ENCODE measurements at regions not wholly inside any gene's neighbourhood (a gene's known extent, or its start where the extent isn't known, plus 50 kb on each side); places are given as distances from the start of the nearest gene placed in this dataset.

- TF ChIP-seq POLR2AphosphoS5 (IDR thresholded peaks at IDR 0.05; ENCODE audit: low read depth, low read length) (no peak), U2AF1 (optimal IDR thresholded peaks at IDR 0.05; ENCODE audit: low read depth, low read length) (no peak), EP300 (IDR thresholded peaks at IDR 0.05; ENCODE audit: low read depth in 2 of 2, low read length in 2 of 2) (no peak), EP300 (CRISPR knock-in tag; IDR thresholded peaks at IDR 0.05; ENCODE audit: borderline replicate concordance) (no peak), IKZF1 (IDR thresholded peaks at IDR 0.05) (no peak)
These were observed 124.3 kb upstream of the MED13 start for GRCh38 chr17:62189377-62189776.

Measured in HepG2 (cell line).